GM19397 (cell line): ENCODE measurements at regions not wholly inside any gene's neighbourhood (a gene's known extent, or its start where the extent isn't known, plus 50 kb on each side); places are given as distances from the start of the nearest gene placed in this dataset.

Source experiments
- ATAC-seq: cut with Tn5 transposase; IDR thresholded peaks from one replicate; pipeline ENCODE4 v1.9.1; 2021; ENCODE audit warnings: mild to moderate bottlenecking, moderate library complexity; ENCODE audit not compliant: unreplicated experiment

- no peak for ATAC-seq
Measured at GRCh38 chr14:58697930-58698642, 60.3 kb downstream of the DACT1 start.

GRCh38 chr14:58699681-58700205 lies 62.0 kb downstream of the DACT1 start:
- no peak for ATAC-seq

GRCh38 chr14:58701156-58701555 lies 63.4 kb downstream of the DACT1 start:
- ATAC-seq, result no peak

GRCh38 chr14:58701604-58702003 lies 63.8 kb downstream of the DACT1 start:
- ATAC-seq, result no peak

GRCh38 chr14:58702441-58703160 lies 64.8 kb downstream of the DACT1 start:
- ATAC-seq, result no peak

GRCh38 chr14:58703161-58703506 lies 65.4 kb downstream of the DACT1 start:
- ATAC-seq, result no peak

- ATAC-seq, result no peak
Measured at GRCh38 chr14:58705066-58705465, 67.3 kb downstream of the DACT1 start.

- ATAC-seq, result no peak
Measured at GRCh38 chr14:58707949-58708348, 70.2 kb downstream of the DACT1 start.

GRCh38 chr14:58709949-58710348 lies 72.2 kb downstream of the DACT1 start:
- no peak for ATAC-seq

- ATAC-seq, result no peak
Measured at GRCh38 chr14:58711382-58711781, 73.6 kb downstream of the DACT1 start.

- no peak for ATAC-seq
Measured at GRCh38 chr14:58712357-58712756, 74.6 kb downstream of the DACT1 start.

- ATAC-seq, result no peak
Measured at GRCh38 chr14:58713677-58714076, 75.9 kb downstream of the DACT1 start.

GRCh38 chr14:58716706-58717105 lies 78.9 kb downstream of the DACT1 start:
- no peak for ATAC-seq

GRCh38 chr14:58717211-58717610 lies 79.4 kb downstream of the DACT1 start:
- no peak for ATAC-seq

GRCh38 chr14:58717813-58718212 lies 80.1 kb downstream of the DACT1 start:
- no peak for ATAC-seq

- no peak for ATAC-seq
Measured at GRCh38 chr14:58718226-58719205, 80.8 kb downstream of the DACT1 start.

- ATAC-seq, result no peak
Measured at GRCh38 chr14:58721723-58722122, 84.0 kb downstream of the DACT1 start.

GRCh38 chr14:58722441-58722840 lies 84.7 kb downstream of the DACT1 start:
- ATAC-seq, result no peak

- ATAC-seq, result no peak
Measured at GRCh38 chr14:58724206-58724605, 86.4 kb downstream of the DACT1 start.

GRCh38 chr14:58724702-58725101 lies 86.9 kb downstream of the DACT1 start:
- no peak for ATAC-seq

- no peak for ATAC-seq
Measured at GRCh38 chr14:58725226-58725625, 87.5 kb downstream of the DACT1 start.
